CD14-positive monocyte (primary cell): ENCODE measurements at regions not wholly inside any gene's neighbourhood (a gene's known extent, or its start where the extent isn't known, plus 50 kb on each side); places are given as distances from the start of the nearest gene placed in this dataset.

Experiments used
- DNase-seq, 3 donors: peaks; one replicate each; pipeline ENCODE4 v3.0.0-alpha.2; 2011 to 2022
- H2AFZ ChIP-seq: 2 replicates; pipeline ENCODE4 v1.6.0; 2012; ENCODE audit warnings: mild to moderate bottlenecking, low read depth, low read length, inconsistent platforms; ENCODE audit not compliant: insufficient read depth, poor library complexity, severe bottlenecking
- H3K27ac ChIP-seq, 2 donors: 1 replicate in 1 of 2; 2 replicates in 1 of 2; pipeline ENCODE4 v1.5.1; 2012 to 2013; ENCODE audit warnings: low read length in 2 of 2, control low read depth in 1 of 2, inconsistent platforms in 1 of 2, low read depth in 1 of 2, mild to moderate bottlenecking in 1 of 2
- H3K27me3 ChIP-seq, 2 donors: one replicate each; pipeline versions ENCODE4 v1.6.0 to v1.6.1; 2011 to 2013; ENCODE audit warnings: low read length in 2 of 2; ENCODE audit not compliant: control insufficient read depth in 2 of 2, insufficient read depth in 2 of 2
- H3K36me3 ChIP-seq, 2 donors: replicated peaks in 1 of 2; 1 replicate in 1 of 2; 2 replicates in 1 of 2; pipeline versions ENCODE4 v1.5.1 to v1.6.1; 2012 to 2013; ENCODE audit warnings: low read length in 2 of 2, control low read depth in 1 of 2, inconsistent platforms in 1 of 2, mild to moderate bottlenecking in 1 of 2; ENCODE audit not compliant: insufficient read depth in 2 of 2, control insufficient read depth in 1 of 2
- H3K4me1 ChIP-seq, 2 donors: 1 replicate in 1 of 2; 2 replicates in 1 of 2; pipeline versions ENCODE4 v1.5.1 to v1.6.1; 2012 to 2013; ENCODE audit warnings: low read length in 2 of 2, control low read depth in 1 of 2, inconsistent platforms in 1 of 2, mild to moderate bottlenecking in 1 of 2, moderate library complexity in 1 of 2; ENCODE audit not compliant: insufficient read depth in 2 of 2, control insufficient read depth in 1 of 2
- H3K4me2 ChIP-seq: replicated peaks from 2 replicates; pipeline ENCODE3; 2012; ENCODE audit warnings: low read length, moderate library complexity, mild to moderate bottlenecking; ENCODE audit not compliant: poor library complexity, severe bottlenecking; ENCODE audit errors: extremely low read depth
- H3K4me3 ChIP-seq, 3 experiments: fragments of 200-600 bp in 1 of 3; sonication (generic) in 1 of 3; replicated peaks in 1 of 3; 1 replicate in 2 of 3; 2 replicates in 1 of 3; pipeline ENCODE4 v1.5.1; 2011 to 2013; ENCODE audit warnings: low read length in 3 of 3, mild to moderate bottlenecking in 3 of 3, control low read depth in 2 of 3, low read depth in 2 of 3, inconsistent platforms in 1 of 3, moderate library complexity in 1 of 3
- H3K79me2 ChIP-seq: 2 replicates; pipeline ENCODE4 v1.6.0; 2012; ENCODE audit warnings: mild to moderate bottlenecking, control low read depth, inconsistent platforms, low read length, moderate library complexity; ENCODE audit not compliant: insufficient read depth
- H3K9ac ChIP-seq: 2 replicates; pipeline ENCODE4 v1.6.0; 2017; ENCODE audit warnings: low read length, mild to moderate bottlenecking; ENCODE audit not compliant: insufficient read depth, poor library complexity, severe bottlenecking
- H3K9me3 ChIP-seq, 2 donors: replicated peaks in 1 of 2; 1 replicate in 1 of 2; 2 replicates in 1 of 2; pipeline versions ENCODE4 v1.5.1 to v1.6.1; 2012 to 2013; ENCODE audit warnings: low read length in 2 of 2, control low read depth in 1 of 2; ENCODE audit not compliant: control insufficient read depth in 1 of 2, insufficient read depth in 1 of 2
- H4K20me1 ChIP-seq: 2 replicates; pipeline ENCODE4 v1.6.0; 2012; ENCODE audit warnings: mild to moderate bottlenecking, low read length, control low read depth, moderate library complexity; ENCODE audit not compliant: insufficient read depth
- H3K27ac Mint-ChIP-seq, 7 donors: one replicate each; pipeline ENCODE4 v1.8.0; 2020; ENCODE audit warnings: mild to moderate bottlenecking in 7 of 7, mixed read lengths in 7 of 7, moderate library complexity in 6 of 7, inconsistent platforms in 2 of 7
- H3K27me3 Mint-ChIP-seq, 3 donors: one replicate each; pipeline ENCODE4 v1.8.0; 2021 to 2022; ENCODE audit warnings: low read depth in 3 of 3, mild to moderate bottlenecking in 3 of 3, mixed read lengths in 3 of 3, moderate library complexity in 3 of 3, inconsistent platforms in 1 of 3
- H3K36me3 Mint-ChIP-seq, 2 donors: one replicate each; pipeline ENCODE4 v1.8.0; 2020; ENCODE audit warnings: mixed read lengths in 2 of 2, inconsistent platforms in 1 of 2, mild to moderate bottlenecking in 1 of 2
- H3K4me1 Mint-ChIP-seq: one replicate; pipeline ENCODE4 v1.8.0; 2020; ENCODE audit warnings: mild to moderate bottlenecking, mixed read lengths
- H3K4me3 Mint-ChIP-seq, 2 donors: one replicate each; pipeline ENCODE4 v1.8.0; 2020; ENCODE audit warnings: mild to moderate bottlenecking in 2 of 2, mixed read lengths in 2 of 2, moderate library complexity in 1 of 2
- H3K9me3 Mint-ChIP-seq, 7 donors: one replicate each; pipeline ENCODE4 v1.8.0; 2020 to 2022; ENCODE audit warnings: mixed read lengths in 7 of 7, mild to moderate bottlenecking in 6 of 7, moderate library complexity in 6 of 7, inconsistent platforms in 2 of 7
- CTCF ChIP-seq: fragments of 200-600 bp; IDR thresholded peaks from one replicate; pipeline ENCODE4 v1.8.0; 2022; ENCODE audit warnings: antibody characterized with exemption, mild to moderate bottlenecking
- WGBS: methylation state at CpG from one replicate; pipeline ENCODE4 v1.1.5; 2013; ENCODE audit warnings: missing lambda C conversion rate; ENCODE audit not compliant: insufficient coverage; 5-methylcytosine and 5-hydroxymethylcytosine counted together
- intact Hi-C, 2 donors: fragments of 100-400 bp; cut with micrococcal nuclease; formaldehyde crosslinking; loops; one replicate each; pipeline versions ENCODE4 v1.15.0 to v1.15.1; 2023

GRCh38 chr5:15252331-15252730 is 247.6 kb upstream of the FBXL7 start:
- Histone ChIP-seq H3K79me2 (no peaks in the 10 kb centered on the region), H2AFZ (no peak overlapping the region), H3K36me3 (no peaks in the 10 kb centered on the region), H3K4me2 (no peak overlapping the region), H3K27ac (no peak overlapping the region), H3K4me3 (no peak overlapping the region), H4K20me1 (no peaks in the 10 kb centered on the region), H3K9ac (no peak overlapping the region), H3K9me3 (no peaks in the 10 kb centered on the region), H3K27me3 (no peaks in the 10 kb centered on the region), H3K4me1 (no peaks in the 10 kb centered on the region)
- Mint-ChIP-seq H3K27ac (no peak overlapping the region), H3K4me1 (no peaks in the 10 kb centered on the region), H3K36me3 (no peaks in the 10 kb centered on the region), H3K4me3 (no peak overlapping the region), H3K9me3 (peaks cover 0 to 5% (median 0%) of the 10 kb centered on the region in 7 donors), H3K27me3 (peaks cover 0 to 2% (median 0%) of the 10 kb centered on the region in 3 donors)
- no peak for TF ChIP-seq CTCF
- intact Hi-C loops = no loop called here
- WGBS = no CpG with 5 or more reads among the region's 3 CpGs
- no peak for DNase-seq

- Mint-ChIP-seq H3K4me3 (no peak overlapping the region), H3K27ac (no peak overlapping the region), H3K27me3 (peaks cover 0 to 2% (median 2%) of the 10 kb centered on the region in 3 donors), H3K36me3 (no peaks in the 10 kb centered on the region), H3K9me3 (peaks cover 0 to 10% (median 6%) of the 10 kb centered on the region in 7 donors), H3K4me1 (no peaks in the 10 kb centered on the region)
- Histone ChIP-seq H4K20me1 (no peaks in the 10 kb centered on the region), H3K36me3 (no peaks in the 10 kb centered on the region), H3K4me3 (no peak overlapping the region), H2AFZ (no peak overlapping the region), H3K27ac (no peak overlapping the region), H3K9ac (no peak overlapping the region), H3K9me3 (peaks cover 0 to 12% of the 10 kb centered on the region in 2 donors), H3K4me2 (no peak overlapping the region), H3K27me3 (no peaks in the 10 kb centered on the region), H3K79me2 (no peaks in the 10 kb centered on the region), H3K4me1 (no peaks in the 10 kb centered on the region)
- no peak for DNase-seq
- WGBS = no CpG with 5 or more reads among the region's 3 CpGs
- TF ChIP-seq CTCF = no peak
- intact Hi-C loops = no loop called here
These were observed 250.8 kb upstream of the FBXL7 start for GRCh38 chr5:15249152-15249551.
